ENCODE measurements at regions not wholly inside any gene's neighbourhood (a gene's known extent, or its start where the extent isn't known, plus 50 kb on each side); places are given as distances from the start of the nearest gene placed in this dataset.

DNA sequence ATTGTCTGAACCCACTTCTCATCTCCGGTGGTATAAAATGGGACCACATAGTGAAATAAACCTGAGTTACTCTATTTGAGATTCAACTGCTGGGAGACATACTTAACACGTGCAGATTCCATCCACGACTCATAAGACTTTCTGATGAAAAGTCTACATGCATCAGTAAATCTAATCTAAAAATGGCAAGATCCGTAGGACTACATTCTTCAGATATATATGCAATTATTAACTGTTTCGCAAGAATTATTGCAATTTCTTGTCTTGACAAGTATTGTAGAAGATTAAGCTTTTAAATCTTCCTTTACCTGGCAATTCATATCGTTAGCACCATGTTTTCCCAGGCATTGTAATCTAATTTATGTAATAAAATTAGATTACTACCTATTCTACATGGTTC is 718.7 kb upstream of the CBLB start:
- no peaks in the 10 kb centered on the region for H3K9me3 ChIP-seq (ENCODE audit: insufficient read depth, low read length, severe bottlenecking)
- no peak overlapping the region for H3K9ac ChIP-seq (ENCODE audit: low read depth, low read length)
- no peak overlapping the region for H3K27ac ChIP-seq (ENCODE audit: low read length)
- no peaks in the 10 kb centered on the region for H3K27me3 ChIP-seq (ENCODE audit: insufficient read depth, low read length, poor library complexity)
- H3K4me3 ChIP-seq (ENCODE audit: low read depth in 1 of 2, low read length in 2 of 2): no peak overlapping the region
- H4K20me1 ChIP-seq (ENCODE audit: insufficient read depth, low read length): no peaks in the 10 kb centered on the region
- no peaks in the 10 kb centered on the region for H3K79me2 ChIP-seq (ENCODE audit: insufficient read depth, low read length)
- H2AFZ ChIP-seq (ENCODE audit: low read depth, low read length): no peak overlapping the region
- DNase-seq (no peak), ATAC-seq (ENCODE audit: insufficient read depth, low read depth) (no peak)
- no peaks in the 10 kb centered on the region for H3K4me1 ChIP-seq (ENCODE audit: insufficient read depth, low read length)
- no peaks in the 10 kb centered on the region for H3K36me3 ChIP-seq (ENCODE audit: insufficient read depth, low read length)
- TF ChIP-seq EZH2 (IDR thresholded peaks at IDR 0.05; ENCODE audit: borderline replicate concordance, low read depth, low read length, severe bottlenecking) (no peak), CTCF (IDR thresholded peaks at IDR 0.05; ENCODE audit: borderline replicate concordance, extremely low read depth, low read length, poor library complexity, severe bottlenecking) (no peak)
- no peak overlapping the region for H3K4me2 ChIP-seq (ENCODE audit: insufficient read depth, low read length)

GRCh38 chr3:106588739-106589138 is 719.9 kb upstream of the CBLB start:
- no peaks in the 10 kb centered on the region for H3K36me3 ChIP-seq (ENCODE audit: insufficient read depth, low read length)
- no peak overlapping the region for H3K27ac ChIP-seq (ENCODE audit: low read length)
- ATAC-seq (ENCODE audit: insufficient read depth, low read depth) (no peak), DNase-seq (no peak)
- no peak overlapping the region for H3K4me2 ChIP-seq (ENCODE audit: insufficient read depth, low read length)
- no peaks in the 10 kb centered on the region for H3K9me3 ChIP-seq (ENCODE audit: insufficient read depth, low read length, severe bottlenecking)
- no peaks in the 10 kb centered on the region for H3K79me2 ChIP-seq (ENCODE audit: insufficient read depth, low read length)
- H3K9ac ChIP-seq (ENCODE audit: low read depth, low read length): no peak overlapping the region
- no peak for TF ChIP-seq CTCF (IDR thresholded peaks at IDR 0.05; ENCODE audit: borderline replicate concordance, extremely low read depth, low read length, poor library complexity, severe bottlenecking)
- no peak for TF ChIP-seq EZH2 (IDR thresholded peaks at IDR 0.05; ENCODE audit: borderline replicate concordance, low read depth, low read length, severe bottlenecking)
- H2AFZ ChIP-seq (ENCODE audit: low read depth, low read length): no peak overlapping the region
- H4K20me1 ChIP-seq (ENCODE audit: insufficient read depth, low read length): no peaks in the 10 kb centered on the region
- H3K4me1 ChIP-seq (ENCODE audit: insufficient read depth, low read length): no peaks in the 10 kb centered on the region
- no peak overlapping the region for H3K4me3 ChIP-seq (ENCODE audit: low read depth in 1 of 2, low read length in 2 of 2)
- no peaks in the 10 kb centered on the region for H3K27me3 ChIP-seq (ENCODE audit: insufficient read depth, low read length, poor library complexity)

DNA sequence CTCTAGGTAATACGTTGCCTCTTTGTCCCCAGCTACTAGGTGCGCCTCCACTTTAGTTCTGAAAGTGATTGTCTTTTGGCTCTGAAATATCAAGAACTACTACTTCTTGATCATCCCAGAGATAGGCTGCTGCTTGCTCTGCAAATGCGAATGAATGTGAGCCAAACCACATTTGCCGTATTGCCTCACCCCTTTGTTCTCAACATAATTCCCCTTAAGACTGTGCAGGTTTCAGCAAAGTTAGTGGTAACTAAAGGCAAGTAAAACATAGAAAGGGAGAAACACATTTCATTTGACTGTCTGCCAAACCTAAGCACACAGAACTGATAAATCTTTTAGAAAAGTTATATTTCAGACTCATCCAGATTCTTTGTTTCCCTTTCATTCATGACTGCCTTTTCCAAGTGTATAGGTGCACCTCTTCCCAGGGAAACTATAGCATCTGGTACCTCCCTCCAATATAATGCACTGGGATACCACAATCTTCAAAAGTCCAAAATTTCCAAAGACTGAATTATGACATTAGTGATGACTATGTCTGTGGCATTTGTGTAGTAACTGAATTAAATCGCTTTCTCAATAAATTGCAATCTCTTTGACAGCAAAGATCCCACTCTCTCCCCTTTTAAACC is 720.6 kb upstream of the CBLB start:
- no peak overlapping the region for H3K4me2 ChIP-seq (ENCODE audit: insufficient read depth, low read length)
- no peaks in the 10 kb centered on the region for H3K79me2 ChIP-seq (ENCODE audit: insufficient read depth, low read length)
- no peaks in the 10 kb centered on the region for H3K27me3 ChIP-seq (ENCODE audit: insufficient read depth, low read length, poor library complexity)
- H3K9ac ChIP-seq (ENCODE audit: low read depth, low read length): no peak overlapping the region
- ATAC-seq (ENCODE audit: insufficient read depth, low read depth) (no peak), DNase-seq (no peak)
- H3K27ac ChIP-seq (ENCODE audit: low read length): no peak overlapping the region
- H4K20me1 ChIP-seq (ENCODE audit: insufficient read depth, low read length): no peaks in the 10 kb centered on the region
- H3K9me3 ChIP-seq (ENCODE audit: insufficient read depth, low read length, severe bottlenecking): no peaks in the 10 kb centered on the region
- no peak for TF ChIP-seq CTCF (IDR thresholded peaks at IDR 0.05; ENCODE audit: borderline replicate concordance, extremely low read depth, low read length, poor library complexity, severe bottlenecking)
- TF ChIP-seq EZH2 (IDR thresholded peaks at IDR 0.05; ENCODE audit: borderline replicate concordance, low read depth, low read length, severe bottlenecking): no peak
- no peak overlapping the region for H3K4me3 ChIP-seq (ENCODE audit: low read depth in 1 of 2, low read length in 2 of 2)
- H2AFZ ChIP-seq (ENCODE audit: low read depth, low read length): no peak overlapping the region
- no peaks in the 10 kb centered on the region for H3K4me1 ChIP-seq (ENCODE audit: insufficient read depth, low read length)
- H3K36me3 ChIP-seq (ENCODE audit: insufficient read depth, low read length): no peaks in the 10 kb centered on the region
